ENCODE measurements at regions not wholly inside any gene's neighbourhood (a gene's known extent, or its start where the extent isn't known, plus 50 kb on each side); places are given as distances from the start of the nearest gene placed in this dataset.
"Not testable (repeated sequence)": the region's sequence is repeated elsewhere in the genome, so short reads cannot be mapped to it uniquely, and the experiment has no call there.

DNA sequence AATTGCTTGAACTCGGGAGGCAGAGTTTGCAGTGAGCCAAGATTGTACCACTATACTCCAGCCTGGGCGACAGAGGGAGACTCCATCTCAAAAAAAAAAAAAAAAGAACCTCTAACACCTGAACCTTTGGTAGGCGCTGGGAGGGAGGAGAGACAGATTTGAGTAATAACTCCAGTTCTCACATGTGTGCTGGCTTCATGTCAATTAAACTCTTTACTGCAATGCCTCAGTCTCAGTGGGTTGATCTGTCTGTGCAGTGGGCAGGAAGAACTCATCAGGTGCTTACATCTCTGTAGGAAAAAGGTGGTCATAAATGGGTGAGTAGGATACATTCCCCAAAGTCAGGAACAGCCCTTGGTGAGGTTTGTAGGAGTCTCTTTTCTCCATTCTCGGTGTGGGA is 85.1 kb upstream of the ABCC4 start:
- DNase-seq (ENCODE audit: low spot score) (no peak), ATAC-seq (no peak)
- intact Hi-C loops (cut with DNase I): no loop called here

DNA sequence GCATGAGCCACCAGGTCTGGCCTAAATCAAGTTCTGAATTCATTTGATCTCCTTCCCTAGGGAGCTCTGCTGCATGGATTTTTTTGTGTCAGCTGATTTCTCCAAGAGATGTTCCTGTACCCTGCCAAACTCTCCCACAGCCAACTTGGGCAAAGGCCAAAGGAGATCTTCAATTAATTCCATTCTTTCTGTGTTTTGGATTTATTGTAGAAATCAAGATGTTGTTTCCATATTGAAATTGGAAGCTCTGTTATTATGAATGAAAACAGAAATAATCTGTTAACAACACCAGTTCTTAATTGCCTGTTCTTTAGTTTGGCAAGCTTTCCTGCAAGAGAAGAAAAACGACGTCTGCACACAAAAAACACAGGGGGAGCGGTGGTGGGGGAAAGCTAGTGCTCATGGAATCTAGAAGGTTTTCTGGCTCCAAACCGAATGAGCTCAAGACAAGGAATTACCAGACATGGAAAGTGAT is 86.5 kb upstream of the ABCC4 start:
- intact Hi-C loops (cut with DNase I): no loop called here
- peak; percentile 89 for ATAC-seq
- peak; percentile 70 for DNase-seq (ENCODE audit: low spot score)

DNA sequence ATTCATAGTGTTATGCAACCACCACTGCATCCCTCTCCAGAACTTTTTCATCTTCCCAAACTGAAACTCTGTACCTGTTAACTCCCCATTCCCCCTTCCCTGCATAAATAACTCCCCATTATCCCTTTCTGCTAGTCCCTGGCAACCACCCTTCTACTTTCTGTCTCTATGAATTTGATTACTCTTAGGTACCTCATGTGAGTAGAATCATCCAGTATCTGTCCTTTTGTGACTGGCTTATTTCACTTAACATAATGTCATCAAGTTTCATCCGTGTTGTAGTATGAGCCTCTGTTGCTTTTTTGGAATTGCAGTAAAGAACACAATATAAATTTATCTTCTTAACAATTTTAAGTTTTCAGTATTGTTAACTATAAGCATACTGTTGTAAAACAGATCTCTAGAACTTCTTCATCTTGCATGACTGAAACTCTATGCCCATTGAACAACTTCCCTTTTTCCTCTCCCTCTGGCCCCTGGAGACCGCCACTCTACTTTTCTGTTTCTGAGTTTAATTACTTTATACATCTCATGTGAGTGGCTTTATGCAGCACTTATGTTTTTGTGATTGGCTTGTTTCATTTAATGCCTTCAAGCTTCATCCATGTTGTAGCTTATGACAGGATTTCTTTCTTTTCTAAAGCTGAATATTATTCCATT is 87.3 kb upstream of the ABCC4 start:
- intact Hi-C loops (cut with DNase I): no loop called here
- DNase-seq (ENCODE audit: low spot score) (no peak), ATAC-seq (no peak)

DNA sequence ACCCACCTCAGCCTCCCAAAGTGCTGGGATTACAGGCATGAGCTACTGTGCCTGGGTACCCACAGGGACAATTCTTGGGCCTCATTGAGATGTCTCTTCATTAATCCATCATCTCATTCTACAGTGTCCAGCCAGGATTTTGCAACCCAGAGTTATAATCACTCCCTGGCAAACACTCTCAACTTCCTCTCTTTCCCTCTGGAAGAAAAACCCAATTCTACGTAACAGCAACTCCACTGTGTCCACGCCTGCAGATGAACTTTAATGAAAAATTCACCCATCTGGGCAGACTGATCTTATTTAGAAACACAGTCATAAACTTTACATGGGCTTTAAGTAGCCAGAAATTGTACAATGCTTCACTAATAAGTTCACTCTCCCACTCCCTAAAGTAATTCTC is 90.1 kb upstream of the ABCC4 start:
- peak; percentile 65 for ATAC-seq
- DNase-seq (ENCODE audit: low spot score): no peak
- intact Hi-C loops (cut with DNase I): no loop called here

DNA sequence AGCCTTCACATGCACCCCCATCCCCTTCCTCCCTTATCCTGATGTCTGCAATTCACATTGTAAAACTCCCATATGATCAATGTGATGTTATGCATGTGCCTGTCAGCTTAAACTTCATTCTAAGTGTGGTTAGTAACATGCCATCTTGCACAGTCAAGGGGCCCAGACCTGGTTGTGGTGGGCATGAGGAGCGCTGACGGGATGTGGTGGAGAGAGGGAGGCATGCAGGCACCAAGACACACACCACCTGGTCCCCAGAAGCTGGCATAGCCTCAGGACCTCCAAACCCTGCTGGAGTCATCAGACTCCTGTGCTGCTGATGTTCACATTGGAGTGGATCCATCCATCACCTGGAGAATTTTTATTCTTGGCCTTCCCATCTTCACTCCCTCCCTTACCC is 90.5 kb upstream of the ABCC4 start:
- intact Hi-C loops (cut with DNase I): no loop called here
- no peak for DNase-seq (ENCODE audit: low spot score)
- ATAC-seq: no peak

DNA sequence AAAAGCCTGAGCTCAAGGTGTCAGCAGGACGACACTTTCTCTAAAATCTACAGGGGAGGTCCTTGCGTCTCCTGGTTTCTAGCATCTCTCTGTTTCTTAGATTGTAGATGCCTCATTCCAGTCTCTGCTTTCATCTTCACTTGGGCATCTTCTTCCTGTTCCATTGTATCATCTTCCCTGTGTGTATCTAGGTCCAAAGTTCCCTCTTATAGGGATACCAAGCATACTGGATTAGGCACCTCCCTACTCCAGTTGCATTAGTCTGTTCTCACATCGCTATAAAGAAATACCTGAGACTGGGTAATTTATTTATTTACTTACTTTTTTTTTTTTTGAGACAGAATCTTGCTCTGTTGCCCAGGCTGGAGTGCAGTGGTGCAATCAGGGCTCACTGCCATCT is 91.3 kb upstream of the ABCC4 start:
- intact Hi-C loops (cut with DNase I): no loop called here
- DNase-seq (ENCODE audit: low spot score) (no peak), ATAC-seq (no peak)

DNA sequence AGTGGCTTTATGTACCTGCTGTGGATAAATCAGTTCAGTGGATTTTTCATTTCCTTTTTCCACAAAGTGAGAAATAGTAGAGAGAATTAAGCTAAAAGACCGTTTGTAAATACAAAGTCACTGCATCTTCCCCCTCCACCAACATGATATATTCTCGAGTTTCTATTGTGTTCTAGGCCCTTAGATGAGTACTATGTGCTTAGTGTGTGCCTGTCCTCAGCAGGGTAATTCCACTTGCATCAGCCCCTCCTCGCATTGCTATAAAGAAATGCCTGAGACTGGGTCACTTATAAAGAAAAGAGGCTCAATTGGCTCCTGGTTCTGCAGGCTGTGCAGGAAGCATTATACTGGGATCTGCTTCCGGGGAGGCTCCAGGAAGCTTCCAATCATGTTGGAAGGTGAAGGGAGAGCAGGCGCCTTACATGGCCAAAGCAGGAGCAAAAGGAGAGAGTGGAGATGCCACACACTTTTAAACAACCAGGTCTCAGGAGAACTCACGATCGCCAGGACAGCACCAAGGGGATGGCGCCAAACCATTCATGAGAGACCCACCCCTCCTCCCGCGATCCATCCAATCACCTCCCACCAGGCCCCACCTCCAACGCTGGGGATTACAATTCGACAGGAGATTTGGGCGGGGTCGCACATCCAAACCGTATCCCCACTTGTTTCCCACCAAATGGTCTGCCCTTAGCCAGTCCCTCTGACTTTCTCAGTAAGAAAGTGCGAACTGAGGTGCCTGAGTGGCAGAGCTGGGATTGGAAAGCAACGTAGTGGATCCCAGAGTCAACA is 102.3 kb upstream of the ABCC4 start:
- ATAC-seq (peak; percentile 51), DNase-seq (ENCODE audit: low spot score) (no peak)
- intact Hi-C loops (cut with DNase I): no loop called here

DNA sequence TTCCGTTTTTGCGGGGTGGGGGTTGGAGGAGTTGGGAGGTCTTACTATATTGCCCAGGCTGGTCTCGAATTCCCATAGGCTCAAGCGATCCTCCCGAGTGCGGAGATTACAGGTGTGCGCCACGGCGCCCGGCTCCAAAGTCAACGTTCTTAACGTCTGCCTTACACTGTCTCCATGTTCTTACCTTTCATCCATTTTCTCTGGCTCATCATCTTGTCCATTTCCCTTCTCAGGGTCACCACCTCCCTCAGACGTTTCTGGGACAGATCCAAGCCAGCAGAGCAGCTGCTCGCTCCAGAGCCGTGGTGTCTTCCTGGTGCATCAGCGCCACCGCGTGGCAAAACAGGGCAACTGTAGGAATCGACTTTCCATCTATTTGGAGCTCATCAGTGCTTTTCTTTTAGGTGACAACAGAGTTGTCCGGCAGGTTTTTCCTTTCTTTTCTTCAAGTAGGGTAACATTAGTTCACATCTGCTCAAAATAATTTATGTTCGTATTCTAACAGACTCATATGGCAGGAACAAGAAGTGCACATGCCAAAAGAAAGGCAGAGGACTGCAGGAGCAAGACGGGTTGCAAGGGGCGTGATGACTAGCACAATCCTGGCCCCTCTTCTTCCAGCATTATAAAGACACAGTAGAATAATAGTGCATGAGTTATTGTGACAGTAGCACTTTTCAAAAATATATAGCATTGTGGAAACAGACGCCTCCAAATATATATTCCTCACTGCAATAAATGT is 103.1 kb upstream of the ABCC4 start:
- intact Hi-C loops (cut with DNase I): no loop called here
- ATAC-seq (peak; percentile 92), DNase-seq (ENCODE audit: low spot score) (peak; percentile 90)

DNA sequence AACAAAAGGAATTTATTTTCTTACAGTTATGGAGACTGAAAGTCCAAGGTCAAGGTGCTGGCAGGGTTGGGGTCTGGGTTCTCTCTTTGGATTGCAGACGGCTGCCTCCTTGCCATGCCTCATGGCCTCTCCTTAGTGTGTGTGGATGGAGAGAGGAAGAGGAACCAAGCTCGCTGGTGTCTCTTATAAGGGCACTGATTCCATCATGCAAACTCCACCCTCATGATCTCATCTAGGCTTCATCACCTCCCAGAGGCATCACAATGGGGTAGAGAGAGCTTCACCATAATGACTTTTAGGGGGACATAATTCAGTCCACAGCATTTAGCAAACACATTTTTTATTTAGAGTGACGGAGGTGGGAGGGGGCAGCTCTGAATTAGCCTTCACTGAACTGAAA is 104.9 kb upstream of the ABCC4 start:
- intact Hi-C loops (cut with DNase I): loop anchor here (5.0 kb wide), 1 partner anchor 219 kb away; no protein-coding TSS in a partner anchor
- ATAC-seq: no peak
- no peak for DNase-seq (ENCODE audit: low spot score)

DNA sequence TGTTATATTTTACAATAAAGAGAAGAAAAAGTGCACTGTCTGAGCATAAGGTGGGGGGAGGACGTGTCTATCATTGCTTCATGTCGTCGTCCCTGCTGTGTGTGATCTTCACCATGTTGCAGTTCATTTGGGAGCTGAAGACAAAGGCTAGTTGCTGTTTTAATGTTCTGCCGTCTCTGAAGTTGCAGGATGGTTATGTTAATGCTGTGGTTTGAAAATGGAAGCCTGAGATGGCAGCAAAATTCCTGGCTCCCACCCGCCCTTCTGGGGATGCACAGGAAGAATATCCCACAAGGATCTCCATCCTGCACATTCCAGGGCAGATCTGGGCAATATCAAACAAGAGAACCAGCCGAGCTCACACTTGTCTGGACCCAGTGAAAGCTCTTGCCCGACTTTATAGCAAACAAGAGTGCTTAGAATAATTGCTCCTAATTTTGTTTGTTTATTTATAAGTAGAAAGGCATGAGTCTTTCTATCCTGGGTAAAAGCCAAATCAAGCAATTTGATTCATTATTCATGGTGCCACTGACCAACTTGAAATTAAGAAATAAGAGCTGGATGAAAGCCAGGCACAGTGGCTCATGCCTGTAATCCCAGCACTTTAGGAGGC is 110.3 kb upstream of the ABCC4 start:
- no peak for ATAC-seq

DNA sequence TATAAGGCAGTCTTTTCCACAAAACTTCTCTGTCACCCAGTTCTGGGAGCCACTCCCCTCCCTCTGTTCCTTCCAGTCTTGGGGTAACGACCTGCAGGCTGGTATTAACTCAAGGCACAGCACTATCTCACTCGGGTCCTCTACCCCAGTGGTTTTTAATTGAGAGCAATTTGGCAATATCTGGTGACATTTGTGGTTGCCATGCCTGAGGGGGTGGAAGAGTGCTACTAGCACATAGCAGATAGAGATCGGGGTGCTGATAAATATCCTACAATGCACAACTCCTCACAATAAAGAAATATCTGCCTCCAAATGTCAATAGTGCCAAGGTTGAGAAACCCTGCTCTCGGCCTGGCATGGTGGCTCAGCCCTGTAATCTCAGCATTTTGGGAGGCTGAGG is 117.7 kb upstream of the ABCC4 start:
- no peak for DNase-seq (ENCODE audit: low spot score)
- intact Hi-C loops (cut with DNase I): no loop called here
- ATAC-seq: no peak

More for the DNA sequence above, 110.3 kb upstream of the ABCC4 start:
- intact Hi-C loops (cut with DNase I): no loop called here
- no peak for DNase-seq (ENCODE audit: low spot score)

DNA sequence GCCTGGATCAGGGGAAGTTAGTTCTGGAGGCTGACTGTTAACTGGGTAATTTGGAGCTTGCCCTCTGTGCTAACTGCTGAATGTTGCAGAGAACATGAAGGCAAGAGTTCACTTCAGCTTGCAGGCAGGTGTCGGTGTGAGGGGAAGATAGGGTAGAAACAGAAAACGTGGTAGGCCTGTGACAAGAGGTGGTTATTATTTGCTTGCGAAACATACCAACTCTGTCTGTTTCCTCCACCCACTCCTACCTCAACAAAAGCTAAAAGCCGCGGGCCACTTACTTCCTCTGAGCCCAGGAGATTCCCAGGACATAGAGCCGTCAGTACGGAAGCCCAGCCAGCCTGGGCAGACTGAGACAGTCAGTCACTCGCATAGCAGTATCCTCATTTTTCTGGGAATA is 119.2 kb upstream of the ABCC4 start:
- intact Hi-C loops (cut with DNase I): no loop called here
- no peak for DNase-seq (ENCODE audit: low spot score)
- ATAC-seq: no peak

DNA sequence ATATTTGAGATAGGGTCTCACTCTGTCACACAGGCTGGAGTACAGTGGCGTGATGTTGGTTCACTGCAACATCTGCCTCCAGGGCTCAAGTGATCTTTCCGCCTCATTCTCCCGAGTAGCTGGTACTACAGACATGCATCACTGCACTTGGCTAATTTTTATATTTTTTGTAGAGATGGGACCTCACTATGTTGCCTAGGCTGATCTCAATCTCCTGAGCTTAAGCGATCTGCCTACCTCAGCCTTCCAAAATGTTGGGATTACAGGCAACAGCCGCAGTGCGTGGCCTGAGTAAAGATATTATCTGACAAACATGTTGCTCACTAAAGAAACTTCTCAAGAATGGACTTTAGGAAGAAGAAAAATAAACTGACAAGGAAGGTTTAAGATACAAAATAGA is 125.4 kb upstream of the ABCC4 start:
- intact Hi-C loops (cut with DNase I): no loop called here
- ATAC-seq (no peak), DNase-seq (ENCODE audit: low spot score) (no peak)

DNA sequence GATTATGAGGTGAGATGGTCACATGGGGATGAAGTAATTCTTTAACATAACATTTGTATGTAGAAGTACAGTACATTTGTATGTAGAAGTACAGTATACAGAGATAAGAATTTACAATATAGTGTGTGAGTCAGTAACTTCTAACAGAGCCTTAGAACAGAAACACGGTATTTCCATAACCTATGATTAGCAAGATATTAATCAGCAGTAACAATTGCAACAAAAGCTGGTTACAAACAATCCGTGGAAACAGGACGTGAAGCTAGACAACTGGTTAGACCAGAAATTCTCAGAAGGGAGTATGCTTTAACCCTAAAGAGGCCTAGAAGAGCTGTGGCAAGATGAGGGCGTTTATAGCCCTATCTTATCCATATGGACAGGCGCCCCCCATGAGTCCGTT is 122.0 kb upstream of the CLDN10 start:
- intact Hi-C loops (cut with DNase I): not testable (repeated sequence)

DNA sequence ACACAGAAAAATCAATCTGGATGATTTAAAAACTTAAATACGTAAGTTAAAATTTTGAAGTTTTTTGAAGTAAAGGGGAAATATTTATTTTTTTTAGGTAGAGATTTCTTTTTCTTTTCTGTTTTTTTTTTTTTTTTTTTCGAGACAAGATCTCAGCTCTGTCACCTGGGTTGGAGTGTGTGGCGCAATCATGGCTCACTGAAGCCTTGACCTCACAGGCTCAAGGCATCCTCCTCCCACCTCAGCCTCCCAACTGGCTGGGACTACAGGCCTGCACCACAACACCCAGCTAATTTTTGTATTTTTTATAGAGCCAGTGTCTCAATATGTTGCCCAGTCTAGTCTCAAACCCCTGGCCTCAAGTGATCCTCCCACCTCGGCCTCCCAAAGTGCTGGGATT is 120.4 kb upstream of the CLDN10 start:
- ATAC-seq: no peak
- intact Hi-C loops (cut with DNase I): no loop called here
- no peak for DNase-seq (ENCODE audit: low spot score)

More for the DNA sequence above, 122.0 kb upstream of the CLDN10 start:
- DNase-seq (ENCODE audit: low spot score); ATAC-seq: not testable (repeated sequence)

DNA sequence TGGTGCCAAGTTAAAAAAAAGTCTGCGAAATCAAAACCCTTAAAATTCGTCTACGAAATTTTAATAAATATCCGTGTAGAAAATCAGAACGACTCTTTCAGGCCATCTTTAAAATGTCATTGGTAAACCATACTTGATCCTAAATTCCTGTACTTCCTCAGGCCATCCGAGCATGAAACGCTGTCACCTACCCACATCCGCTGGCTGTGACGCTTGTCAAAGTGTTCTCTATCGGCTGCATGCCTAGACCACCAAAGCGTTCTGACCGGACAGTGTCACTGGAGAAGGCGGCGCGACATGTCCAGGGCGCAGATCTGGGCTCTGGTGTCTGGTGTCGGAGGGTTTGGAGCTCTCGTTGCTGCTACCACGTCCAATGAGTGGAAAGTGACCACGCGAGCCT is 119.0 kb upstream of the CLDN10 start:
- ATAC-seq (no peak), DNase-seq (ENCODE audit: low spot score) (no peak)
- intact Hi-C loops (cut with DNase I): no loop called here

DNA sequence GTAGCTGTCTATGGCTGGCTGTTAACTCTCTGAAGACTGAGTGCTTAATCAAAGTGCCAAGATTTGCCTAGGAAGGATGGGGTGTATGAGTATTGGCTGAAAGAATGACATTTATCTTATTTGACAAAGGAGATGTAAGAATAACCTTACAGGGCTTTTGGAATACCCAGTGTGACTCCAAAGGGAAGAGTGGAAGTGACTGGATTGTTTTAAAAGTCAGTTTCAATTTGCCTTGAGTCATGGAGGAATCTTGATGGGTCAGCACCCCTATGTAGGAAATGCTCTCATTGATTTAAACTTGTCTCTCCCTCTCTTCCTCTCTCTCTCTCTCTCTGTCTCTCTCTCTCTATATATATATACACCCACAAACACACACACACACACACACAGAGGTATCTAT is 118.4 kb upstream of the CLDN10 start:
- DNase-seq (ENCODE audit: low spot score): no peak
- intact Hi-C loops (cut with DNase I): no loop called here
- no peak for ATAC-seq

DNA sequence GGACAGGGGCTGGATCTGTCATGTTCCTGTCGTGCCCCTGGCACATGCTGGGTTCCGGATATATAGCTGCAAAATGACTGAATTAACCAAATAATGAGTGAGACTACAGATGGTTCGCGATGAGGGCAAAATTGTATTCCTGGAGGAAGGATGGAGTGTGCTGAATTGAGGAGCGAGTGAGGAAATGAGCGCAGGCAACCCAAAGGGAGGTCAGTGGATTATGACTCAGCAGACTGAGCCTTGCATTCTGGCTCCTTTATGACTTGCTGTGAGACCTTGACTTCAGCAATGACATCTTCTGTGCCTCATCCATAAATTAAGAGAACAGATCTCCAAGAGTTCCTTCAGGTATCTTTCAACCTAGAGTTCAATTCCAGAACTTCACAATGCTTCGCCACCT is 115.0 kb upstream of the CLDN10 start:
- intact Hi-C loops (cut with DNase I): no loop called here
- no peak for DNase-seq (ENCODE audit: low spot score)
- no peak for ATAC-seq

DNA sequence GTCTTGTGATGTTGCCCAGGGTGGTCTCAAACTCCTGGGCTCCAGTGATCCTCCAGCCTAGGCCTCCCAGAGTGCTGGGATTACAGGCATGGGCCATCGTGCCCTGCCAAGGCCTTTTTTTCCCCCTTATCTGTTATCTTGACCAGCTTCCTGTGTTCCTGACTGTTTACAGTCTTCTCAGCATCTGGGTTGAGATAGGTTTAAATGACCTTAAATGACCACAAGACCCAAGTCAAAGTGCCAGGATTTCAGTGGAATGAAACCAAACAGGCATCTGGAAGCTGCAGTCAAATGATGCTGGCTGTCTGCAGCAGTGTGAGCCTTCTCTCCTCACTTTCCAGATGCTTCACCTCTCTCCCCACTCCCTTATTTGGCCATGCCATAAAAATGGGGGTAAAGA is 114.2 kb upstream of the CLDN10 start:
- no peak for ATAC-seq
- intact Hi-C loops (cut with DNase I): no loop called here
- no peak for DNase-seq (ENCODE audit: low spot score)
